ENCODE measurements at regions not wholly inside any gene's neighbourhood (a gene's known extent, or its start where the extent isn't known, plus 50 kb on each side); places are given as distances from the start of the nearest gene placed in this dataset.

DNA sequence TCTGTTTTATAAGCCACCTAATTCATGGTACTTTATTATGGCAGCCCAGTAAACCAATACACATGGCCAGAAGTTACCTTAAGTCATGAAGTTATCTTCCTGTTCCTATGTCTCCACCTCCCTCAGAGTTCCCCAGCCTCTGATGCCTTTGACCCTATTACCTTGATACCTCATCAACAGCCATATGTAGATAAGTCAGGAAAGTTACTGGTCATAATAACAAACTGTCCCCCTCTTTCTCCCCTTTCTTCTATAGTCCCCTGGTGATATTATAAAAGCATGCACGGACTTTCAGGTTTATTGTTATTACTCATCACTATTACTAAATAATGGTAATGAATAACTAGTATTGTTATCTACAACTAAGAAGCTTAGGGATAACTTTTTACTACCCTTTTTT is 168.9 kb upstream of the FER start:
- TF ChIP-seq POLR2AphosphoS5 (IDR thresholded peaks at IDR 0.05; ENCODE audit: low read depth, low read length) = no peak
- no peak for TF ChIP-seq POLR2A (IDR thresholded peaks at IDR 0.05; ENCODE audit: low read depth, low read length)

Data from GM12892 (cell line).